ENCODE measurements at regions not wholly inside any gene's neighbourhood (a gene's known extent, or its start where the extent isn't known, plus 50 kb on each side); places are given as distances from the start of the nearest gene placed in this dataset.

GRCh38 chr6:134853111-134854055 lies 96.5 kb downstream of the ALDH8A1 start:
- H2BK15ac ChIP-seq (ENCODE audit: low read length): no peak overlapping the region
- no peak for FAIRE-seq
- H3K4me1 ChIP-seq (replicated peaks in 1 of 4; ENCODE audit: control insufficient read depth in 3 of 4, insufficient read depth in 4 of 4, low read length in 3 of 4): peaks cover 0 to 4% (median 3%) of the 10 kb centered on the region in 4 experiments; a peak in 4 of 7 replicates
- H3K4me3 ChIP-seq (ENCODE audit: extremely low read depth in 1 of 4, insufficient read depth in 2 of 4, low read depth in 3 of 4, low read length in 4 of 4): no peak overlapping the region
- H3K27ac ChIP-seq (ENCODE audit: low read depth, low read length): no peak overlapping the region
- no peaks in the 10 kb centered on the region for H3K36me3 ChIP-seq (ENCODE audit: control insufficient read depth in 2 of 4, insufficient read depth in 4 of 4, low read length in 3 of 4)
- ChIA-PET POLR2A (ENCODE audit: partially characterized antibody) (no interaction called here), CTCF (ENCODE audit: partially characterized antibody) (interaction anchor here (0.8 to 1.9 kb wide), 8 partner anchors 9 to 697 kb away, joined by 3 to 8 read pairs (median 3); no protein-coding TSS in a partner anchor)
- no peak overlapping the region for H2BK5ac ChIP-seq (ENCODE audit: low read depth, low read length)
- no peak overlapping the region for H3K56ac ChIP-seq (replicated peaks; ENCODE audit: insufficient read length, low read depth, low read length)
- no peaks in the 10 kb centered on the region for H3K79me1 ChIP-seq (ENCODE audit: low read depth, low read length)
- H4K5ac ChIP-seq (ENCODE audit: insufficient read length, low read depth, low read length): no peak overlapping the region
- no peak overlapping the region for H2AK5ac ChIP-seq (ENCODE audit: low read depth, low read length)
- no peak overlapping the region for H2AFZ ChIP-seq (ENCODE audit: low read length)
- H4K20me1 ChIP-seq (replicated peaks in 1 of 2; ENCODE audit: control insufficient read depth in 1 of 2, insufficient read depth in 2 of 2, low read length in 2 of 2): no peaks in the 10 kb centered on the region
- H4K91ac ChIP-seq (replicated peaks; ENCODE audit: insufficient read length, low read length): no peak overlapping the region
- H3K4ac ChIP-seq (replicated peaks; ENCODE audit: insufficient read length, low read depth, low read length): no peak overlapping the region
- TF ChIP-seq SAP30 (IDR thresholded peaks at IDR 0.05; ENCODE audit: insufficient read depth, insufficient replicate concordance, low read length) (no peak), ZNF274 (IDR thresholded peaks at IDR 0.05; ENCODE audit: borderline replicate concordance, extremely low read depth, low read length) (no peak), HDAC6 (IDR thresholded peaks at IDR 0.05; ENCODE audit: low read depth, low read length) (no peak), EGR1 (IDR thresholded peaks at IDR 0.05; ENCODE audit: borderline replicate concordance, low read depth, low read length) (no peak), SIN3A (conservative IDR thresholded peaks at IDR 0.05 in 1 of 2, IDR thresholded peaks at IDR 0.05 in 1 of 2; ENCODE audit: low read depth in 1 of 2, low read length in 2 of 2) (no peak), JUND (IDR thresholded peaks at IDR 0.05; ENCODE audit: low read length) (no peak), SP2 (IDR thresholded peaks at IDR 0.05; ENCODE audit: low read length) (no peak), SRF (IDR thresholded peaks at IDR 0.05; ENCODE audit: low read depth, low read length) (no peak), CBX8 (IDR thresholded peaks at IDR 0.05; ENCODE audit: borderline replicate concordance, low read depth, low read length) (no peak), BRCA1 (IDR thresholded peaks at IDR 0.05; ENCODE audit: low read depth, low read length) (no peak), POLR2A (IDR thresholded peaks at IDR 0.05; ENCODE audit: control extremely low read depth in 1 of 2, low read depth in 2 of 2, low read length in 2 of 2) (no peak), USF2 (IDR thresholded peaks at IDR 0.05; ENCODE audit: low read length) (no peak)
- H3K4me2 ChIP-seq (ENCODE audit: insufficient read depth in 1 of 2, low read depth in 2 of 2, low read length in 2 of 2): no peak overlapping the region
- no peaks in the 10 kb centered on the region for H3K9me3 ChIP-seq (ENCODE audit: insufficient read depth in 2 of 2, low read depth in 1 of 2, low read length in 1 of 2)
- no peak overlapping the region for H4K8ac ChIP-seq (ENCODE audit: extremely low read depth, insufficient read depth, low read length)
- no peaks in the 10 kb centered on the region for H3K79me2 ChIP-seq (ENCODE audit: control insufficient read depth in 1 of 2, insufficient read depth in 2 of 2, low read length in 2 of 2)
- no peaks in the 10 kb centered on the region for H3K23me2 ChIP-seq (ENCODE audit: low read depth, low read length)
- WGBS, 2 experiments (ENCODE audit: extremely low coverage in 1 of 2, insufficient coverage in 1 of 2, insufficient read length in 1 of 2, insufficient replicate concordance in 2 of 2, low coverage in 1 of 2, low lambda C conversion rate in 2 of 2, missing lambda C conversion rate in 1 of 2): 89% methylated on average over 7 of the region's 7 CpGs; no CpG with 5 or more reads in 1 of the 2 experiments
- no peak overlapping the region for H3K23ac ChIP-seq (ENCODE audit: insufficient read length)
- no peak overlapping the region for H3K18ac ChIP-seq (ENCODE audit: extremely low read depth, low read length)
- H2BK120ac ChIP-seq (replicated peaks; ENCODE audit: low read depth, low read length): no peak overlapping the region
- no peak overlapping the region for H2BK12ac ChIP-seq (ENCODE audit: low read depth, low read length)
- no peak for DNase-seq (ENCODE audit: low read depth in 1 of 2, low spot score in 2 of 2)
- no peak overlapping the region for H3K9ac ChIP-seq (replicated peaks in 1 of 4; ENCODE audit: extremely low read depth in 1 of 4, low read depth in 3 of 4, low read length in 3 of 4)
- H3K14ac ChIP-seq (ENCODE audit: insufficient read length): no peak overlapping the region
- no peak overlapping the region for H2BK20ac ChIP-seq (ENCODE audit: low read length)
- H3K27me3 ChIP-seq (replicated peaks in 1 of 4; ENCODE audit: control insufficient read depth in 3 of 4, extremely low read depth in 1 of 4, insufficient read depth in 3 of 4, low read length in 3 of 4): no peaks in the 10 kb centered on the region
